HG02610 (cell line): ENCODE measurements at regions not wholly inside any gene's neighbourhood (a gene's known extent, or its start where the extent isn't known, plus 50 kb on each side); places are given as distances from the start of the nearest gene placed in this dataset.
"Not testable (repeated sequence)": the region's sequence is repeated elsewhere in the genome, so short reads cannot be mapped to it uniquely, and the experiment has no call there.

ENCODE experiments used
- ATAC-seq: cut with Tn5 transposase; IDR thresholded peaks from one replicate; pipeline ENCODE4 v1.9.1; 2021; ENCODE audit warnings: mild to moderate bottlenecking, moderate library complexity; ENCODE audit not compliant: unreplicated experiment

DNA sequence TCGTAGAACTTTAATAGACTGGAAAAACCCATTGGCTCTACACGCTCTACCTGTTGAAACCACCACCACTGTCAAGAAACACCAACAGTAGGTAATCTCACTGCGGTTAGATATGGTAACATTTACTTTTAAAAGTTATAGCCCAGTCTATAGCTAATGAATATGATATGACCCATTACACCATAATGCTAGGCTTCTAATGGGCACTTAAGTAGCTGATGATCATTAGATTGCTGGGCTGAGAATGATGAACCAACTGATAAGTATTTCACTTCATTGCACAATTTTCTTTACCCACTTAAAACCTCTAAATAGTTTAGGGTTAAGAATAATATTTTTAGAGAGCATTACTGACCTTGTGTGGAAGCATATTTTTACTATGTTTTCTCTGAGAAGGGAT lies 788.9 kb upstream of the CA10 start:
- ATAC-seq: no peak

- no peak for ATAC-seq
These were observed 780.2 kb upstream of the CA10 start for GRCh38 chr17:52938623-52939230.

- ATAC-seq: no peak
These were observed 772.1 kb upstream of the CA10 start for GRCh38 chr17:52930581-52930980.

DNA sequence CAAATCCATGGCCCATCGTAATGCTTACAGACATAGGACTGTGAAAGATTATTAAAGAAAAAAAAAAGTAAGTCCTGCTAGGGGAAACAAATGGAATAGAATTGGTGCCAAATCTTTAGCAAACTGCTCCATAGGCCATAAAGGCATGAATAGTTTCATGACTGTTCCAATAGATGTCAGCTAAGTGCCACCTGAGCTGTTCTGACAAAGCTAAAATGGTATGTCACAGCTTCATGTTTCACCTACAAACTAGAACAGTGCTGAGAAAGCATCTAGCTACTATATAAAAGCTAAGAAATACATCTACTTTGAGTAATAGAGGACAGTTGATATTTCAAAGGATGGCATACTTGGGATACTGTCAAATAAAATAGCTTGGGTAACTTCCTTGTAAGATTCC lies 771.6 kb upstream of the CA10 start:
- ATAC-seq: no peak

DNA sequence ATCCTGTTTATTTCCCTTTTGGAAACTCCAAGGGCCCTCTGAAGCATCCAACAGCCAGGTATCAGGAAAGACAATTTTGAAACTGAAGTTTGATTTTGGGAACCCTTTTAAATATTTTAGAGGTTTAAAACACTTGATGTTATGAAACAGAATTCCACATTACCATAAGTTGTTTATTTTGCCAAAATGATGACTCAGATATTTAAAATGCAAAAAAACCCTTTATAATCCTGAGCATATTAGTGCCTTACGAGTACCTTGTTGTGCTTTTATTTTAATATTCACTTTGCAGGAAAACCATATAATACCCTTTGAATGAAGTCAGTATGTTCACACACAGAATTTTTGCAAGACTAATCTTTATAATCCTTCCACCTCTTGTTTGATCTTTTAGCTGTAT lies 765.1 kb upstream of the CA10 start:
- ATAC-seq: no peak

DNA sequence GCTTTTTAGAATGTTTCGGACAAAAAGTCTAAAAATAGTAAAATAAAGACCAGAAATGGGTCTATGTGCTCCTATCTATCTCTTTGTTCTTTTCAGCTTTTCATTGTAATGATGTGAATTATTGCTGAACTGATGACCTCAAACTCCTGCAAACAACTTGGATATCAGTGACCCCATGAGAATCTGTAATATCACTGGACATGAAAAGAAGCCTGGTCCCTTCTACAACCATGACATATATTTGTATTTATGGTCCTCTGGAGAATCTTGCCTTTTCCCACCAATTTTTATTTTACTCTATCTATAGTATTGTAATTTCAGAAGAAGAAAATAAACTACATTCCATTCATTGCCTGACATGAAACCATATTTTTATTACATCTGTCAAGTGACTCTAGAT lies 740.7 kb upstream of the CA10 start:
- no peak for ATAC-seq

DNA sequence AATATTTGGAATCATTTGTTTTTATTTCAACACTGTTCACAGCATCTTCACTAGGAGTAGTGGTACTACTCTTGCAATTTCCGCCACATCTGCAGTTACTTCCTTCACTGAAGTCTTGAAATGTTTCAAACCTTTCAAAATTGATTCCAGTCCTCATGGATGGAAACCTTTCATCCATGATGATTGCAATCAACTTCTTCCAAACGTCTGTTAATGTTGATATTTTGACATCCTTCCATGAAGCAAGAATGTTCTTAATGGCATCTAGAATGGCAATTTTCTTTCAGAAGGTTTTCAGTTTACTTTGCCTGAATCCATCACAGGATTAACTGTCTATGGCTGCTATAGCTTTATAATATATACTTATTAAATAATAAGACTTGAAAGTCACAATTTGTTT lies 736.8 kb upstream of the CA10 start:
- ATAC-seq: no peak

DNA sequence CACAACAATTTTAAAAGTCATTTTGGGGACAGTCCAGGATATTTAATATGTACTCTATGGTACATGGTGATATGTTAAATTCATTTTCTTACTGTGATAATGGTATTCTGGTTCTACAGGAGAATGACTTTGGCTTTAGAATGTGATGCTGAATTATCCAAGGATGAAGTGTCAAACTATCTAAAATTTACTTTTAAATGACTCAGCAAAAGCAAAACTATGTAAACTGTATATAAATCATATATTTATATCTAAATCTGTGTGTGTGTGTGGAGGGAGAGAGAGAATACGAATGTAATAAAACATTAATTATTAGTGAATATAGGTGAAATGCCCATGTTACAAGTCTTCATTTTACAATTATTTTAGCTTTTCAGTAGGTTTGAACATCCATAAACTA lies 733.8 kb upstream of the CA10 start:
- ATAC-seq: no peak

DNA sequence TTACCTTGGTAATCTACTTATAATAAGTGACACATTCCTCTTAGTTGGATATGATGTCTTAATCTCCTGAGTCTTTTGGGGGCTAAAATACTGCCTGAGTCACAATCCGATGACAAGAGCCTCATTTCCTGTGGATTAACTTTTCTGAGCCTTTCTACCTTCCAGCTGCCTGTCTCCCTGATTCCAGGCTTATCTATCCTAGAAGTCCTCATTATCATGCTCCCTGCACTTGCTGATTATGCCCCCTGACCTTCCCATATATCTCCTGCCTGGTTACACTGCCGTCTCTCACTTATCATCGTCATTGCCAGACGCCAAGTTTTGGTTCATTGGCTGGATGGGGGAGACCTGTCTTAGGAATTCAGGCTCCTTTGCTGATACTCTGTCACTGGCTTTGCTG lies 727.4 kb upstream of the CA10 start:
- no peak for ATAC-seq

- ATAC-seq: not testable (repeated sequence)
These were observed 725.5 kb upstream of the CA10 start for GRCh38 chr17:52883907-52884491.

DNA sequence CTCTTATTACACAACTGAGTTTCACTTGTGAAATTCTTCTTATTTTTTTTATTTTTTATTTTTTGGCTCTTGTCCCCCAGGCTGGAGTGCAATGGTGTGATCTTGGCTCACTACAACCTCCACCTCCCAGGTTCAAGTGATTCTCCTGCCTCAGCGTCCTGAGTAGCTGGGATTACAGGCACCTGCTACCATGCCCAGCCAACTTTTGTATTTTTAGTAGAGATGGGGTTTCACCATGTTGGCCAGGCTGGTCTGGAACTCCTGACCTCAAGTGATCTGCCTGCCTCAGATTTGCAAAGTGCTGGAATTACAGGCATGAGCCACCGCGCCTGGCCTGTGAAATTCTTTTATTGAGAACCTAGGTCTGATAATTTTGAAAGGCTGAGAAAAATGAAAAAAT lies 688.3 kb upstream of the CA10 start:
- not testable (repeated sequence) for ATAC-seq

GRCh38 chr17:52841971-52842370 lies 683.5 kb upstream of the CA10 start:
- ATAC-seq: no peak

GRCh38 chr17:52837492-52837891 lies 679.0 kb upstream of the CA10 start:
- ATAC-seq: no peak

- no peak for ATAC-seq
These were observed 673.0 kb upstream of the CA10 start for GRCh38 chr17:52831536-52831935.

GRCh38 chr17:52828621-52829020 lies 670.1 kb upstream of the CA10 start:
- ATAC-seq: no peak

GRCh38 chr17:52827526-52827925 lies 669.0 kb upstream of the CA10 start:
- no peak for ATAC-seq

DNA sequence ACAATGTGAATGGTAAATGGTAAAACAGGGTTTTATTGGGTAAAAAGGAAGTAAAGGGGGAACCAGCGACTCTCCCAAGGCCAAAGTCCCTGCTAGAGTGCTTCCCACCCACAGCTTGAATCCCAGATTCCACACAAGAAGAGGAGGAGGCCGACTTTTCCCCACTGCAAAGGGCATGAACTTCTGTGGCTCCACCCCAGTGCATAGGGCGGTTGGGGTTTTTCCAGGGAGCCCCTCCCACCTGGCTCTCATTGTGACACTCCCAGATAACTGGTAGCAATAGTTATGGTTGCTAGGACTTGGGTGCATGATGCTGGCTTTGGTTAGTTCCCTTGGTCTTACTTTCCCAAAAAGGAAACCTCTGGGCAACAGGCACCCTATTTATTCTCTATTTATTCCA lies 666.0 kb upstream of the CA10 start:
- no peak for ATAC-seq

GRCh38 chr17:52823155-52823554 lies 664.6 kb upstream of the CA10 start:
- ATAC-seq: no peak

DNA sequence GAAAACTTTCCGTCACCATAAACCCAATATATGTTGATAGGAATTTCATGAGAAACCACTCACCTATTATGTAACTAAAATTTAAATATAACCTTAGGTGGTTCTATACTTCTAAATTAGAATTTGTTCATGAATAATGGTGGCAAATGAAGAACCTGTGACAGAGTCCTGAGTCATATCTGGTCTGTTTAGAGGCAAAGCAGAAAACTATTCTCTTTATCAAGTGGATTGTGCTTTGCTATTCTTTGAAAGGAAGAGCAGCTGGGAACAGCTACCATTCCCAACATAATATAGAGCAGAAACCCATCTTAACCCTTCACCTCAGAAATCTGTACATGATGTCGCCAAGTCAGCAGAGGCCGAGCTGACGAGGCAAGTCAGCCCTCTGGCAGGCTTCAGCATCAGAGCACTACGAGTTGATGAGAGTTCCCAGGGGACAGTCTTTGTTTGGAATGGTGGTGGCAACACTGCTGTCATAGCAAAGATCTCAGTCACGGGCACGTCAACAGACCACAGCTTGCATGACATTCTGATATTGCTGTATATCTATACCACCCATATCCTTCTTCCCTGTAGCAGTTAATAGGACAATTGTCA lies 631.9 kb upstream of the CA10 start:
- no peak for ATAC-seq

GRCh38 chr17:52789829-52790228 lies 631.3 kb upstream of the CA10 start:
- no peak for ATAC-seq

GRCh38 chr17:52776234-52776633 lies 617.7 kb upstream of the CA10 start:
- no peak for ATAC-seq

- ATAC-seq: no peak
These were observed 604.3 kb upstream of the CA10 start for GRCh38 chr17:52762794-52763167.
